ENCODE measurements at regions not wholly inside any gene's neighbourhood (a gene's known extent, or its start where the extent isn't known, plus 50 kb on each side); places are given as distances from the start of the nearest gene placed in this dataset.

- TF ChIP-seq GATA2 (IDR thresholded peaks at IDR 0.05; ENCODE audit: low read depth, low read length), result no peak
- TF ChIP-seq GATA3 (IDR thresholded peaks at IDR 0.05; ENCODE audit: low read depth, low read length), result no peak
These were observed 298.6 kb downstream of the DIRAS2 start for GRCh38 chr9:90343991-90344390.

Data from SH-SY5Y (cell line).